DND-41 (cell line): ENCODE measurements at regions not wholly inside any gene's neighbourhood (a gene's known extent, or its start where the extent isn't known, plus 50 kb on each side); places are given as distances from the start of the nearest gene placed in this dataset.

ENCODE experiments used
- ATAC-seq: fragments of 200-7000 bp; cut with Tn5 transposase; 3 replicates; pipeline ENCODE4 v1.9.1; 2021; ENCODE audit warnings: low read depth; ENCODE audit not compliant: insufficient read depth
- DNase-seq: peaks from one replicate; pipeline ENCODE4 v3.0.0-alpha.2; 2020
- H2AFZ ChIP-seq: 2 replicates; pipeline ENCODE4 v1.6.0; 2012; ENCODE audit warnings: low read depth, low read length
- H3K27ac ChIP-seq: 2 replicates; pipeline ENCODE4 v1.5.1; 2012; ENCODE audit warnings: low read length, inconsistent platforms
- H3K27me3 ChIP-seq: fragments of 200-600 bp; sonication (generic); 2 replicates; pipeline ENCODE4 v1.6.0; 2012; ENCODE audit warnings: low read length, mild to moderate bottlenecking, inconsistent platforms; ENCODE audit not compliant: insufficient read depth, poor library complexity
- H3K36me3 ChIP-seq: 2 replicates; pipeline ENCODE4 v1.5.1; 2012; ENCODE audit warnings: low read length, inconsistent platforms; ENCODE audit not compliant: insufficient read depth
- H3K4me1 ChIP-seq: 2 replicates; pipeline ENCODE4 v1.5.1; 2012; ENCODE audit warnings: mild to moderate bottlenecking, low read length; ENCODE audit not compliant: insufficient read depth
- H3K4me2 ChIP-seq: 2 replicates; pipeline ENCODE4 v1.6.0; 2012; ENCODE audit warnings: mild to moderate bottlenecking, moderate library complexity, low read length, inconsistent platforms; ENCODE audit not compliant: insufficient read depth
- H3K4me3 ChIP-seq, 2 experiments: fragments of 200-600 bp in 1 of 2; shearing (Covaris generic) in 1 of 2; 2 replicates each; pipeline ENCODE4 v1.5.1; 2012 to 2016; ENCODE audit warnings: inconsistent platforms in 2 of 2, low read length in 2 of 2, mild to moderate bottlenecking in 2 of 2, low read depth in 1 of 2, moderate library complexity in 1 of 2
- H3K79me2 ChIP-seq: 2 replicates; pipeline ENCODE4 v1.6.0; 2012; ENCODE audit warnings: low read length, inconsistent platforms; ENCODE audit not compliant: insufficient read depth
- H3K9ac ChIP-seq: 2 replicates; pipeline ENCODE4 v1.6.0; 2012; ENCODE audit warnings: low read depth, mild to moderate bottlenecking, inconsistent platforms, low read length, moderate library complexity
- H3K9me3 ChIP-seq: 2 replicates; pipeline ENCODE4 v1.5.1; 2012; ENCODE audit warnings: low read length, moderate library complexity, mild to moderate bottlenecking, inconsistent platforms; ENCODE audit not compliant: insufficient read depth, severe bottlenecking
- H4K20me1 ChIP-seq: 2 replicates; pipeline ENCODE4 v1.6.0; 2012; ENCODE audit warnings: low read length; ENCODE audit not compliant: insufficient read depth
- CTCF ChIP-seq: IDR thresholded peaks from 2 replicates; pipeline ENCODE4 v1.5.1; 2012; ENCODE audit warnings: borderline replicate concordance, low read length, moderate library complexity, mild to moderate bottlenecking; ENCODE audit not compliant: poor library complexity, severe bottlenecking; ENCODE audit errors: extremely low read depth
- EZH2 ChIP-seq: IDR thresholded peaks from 3 replicates; pipeline ENCODE4 v1.6.1; 2012; ENCODE audit warnings: borderline replicate concordance, low read depth, mild to moderate bottlenecking, moderate library complexity, low read length, inconsistent platforms; ENCODE audit not compliant: severe bottlenecking

DNA sequence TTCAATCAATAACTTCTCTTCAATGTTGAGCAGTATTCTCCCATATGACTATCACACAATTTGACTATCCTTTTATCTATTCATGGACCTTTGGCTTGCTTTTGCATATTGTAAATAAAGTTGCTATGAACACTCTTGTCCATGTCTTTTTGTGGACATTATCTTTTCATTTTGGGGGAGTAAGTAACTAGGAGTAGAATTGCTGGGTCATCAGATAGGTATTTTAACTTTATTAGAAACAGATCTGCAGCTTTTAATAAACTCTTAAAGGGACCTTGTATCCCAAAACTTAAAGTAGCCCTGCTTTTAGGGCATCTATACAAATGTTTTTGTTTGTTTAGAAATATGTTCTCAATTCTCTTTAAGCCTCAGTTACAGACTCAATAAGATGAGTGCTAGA is 614.2 kb upstream of the CITED2 start:
- Histone ChIP-seq H3K9ac (no peak overlapping the region), H4K20me1 (no peaks in the 10 kb centered on the region), H2AFZ (no peak overlapping the region), H3K4me3 (no peak overlapping the region), H3K79me2 (no peaks in the 10 kb centered on the region), H3K4me1 (no peaks in the 10 kb centered on the region), H3K9me3 (no peaks in the 10 kb centered on the region), H3K4me2 (no peak overlapping the region), H3K27ac (no peak overlapping the region), H3K27me3 (no peaks in the 10 kb centered on the region), H3K36me3 (no peaks in the 10 kb centered on the region)
- DNase-seq, result no peak
- TF ChIP-seq CTCF (no peak), EZH2 (no peak)
- no peak for ATAC-seq

- Histone ChIP-seq H3K4me3 (no peak overlapping the region), H3K27ac (no peak overlapping the region)
- no peak for ATAC-seq
Measured at GRCh38 chr6:139987091-139987490, 612.6 kb upstream of the CITED2 start.

DNA sequence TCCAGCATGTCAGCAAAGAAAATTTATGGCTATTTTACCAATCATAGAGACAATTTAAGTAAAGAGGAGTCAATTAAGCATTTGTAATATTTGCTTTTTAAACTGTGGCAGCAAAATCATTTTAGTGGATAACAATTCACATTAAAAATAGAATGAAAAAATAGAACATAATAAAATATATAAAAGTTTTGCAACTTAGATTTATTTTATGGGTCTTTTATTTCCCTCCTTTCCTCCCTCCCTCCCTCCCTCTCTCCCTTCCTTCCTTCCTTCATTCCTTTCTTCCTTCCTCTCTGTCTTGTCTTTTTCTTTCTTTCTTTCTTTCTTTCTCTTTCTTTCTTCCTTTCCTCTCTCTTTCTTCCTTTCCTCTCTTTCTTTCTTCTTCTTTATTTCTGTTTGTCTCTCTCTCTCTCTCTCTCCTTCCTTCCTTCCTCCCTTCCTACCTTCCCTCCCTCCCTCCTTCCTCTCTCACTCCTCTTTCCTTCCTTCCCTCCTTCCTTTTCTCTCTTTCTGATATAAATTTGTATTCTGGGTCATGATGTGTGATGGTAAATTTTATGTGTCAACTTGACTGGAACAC is 610.9 kb upstream of the CITED2 start:
- Histone ChIP-seq H4K20me1 (no peaks in the 10 kb centered on the region), H3K27me3 (no peaks in the 10 kb centered on the region), H3K4me2 (no peak overlapping the region), H3K4me3 (no peak overlapping the region), H2AFZ (no peak overlapping the region), H3K9ac (no peak overlapping the region), H3K36me3 (no peaks in the 10 kb centered on the region), H3K79me2 (no peaks in the 10 kb centered on the region), H3K27ac (no peak overlapping the region), H3K9me3 (no peaks in the 10 kb centered on the region), H3K4me1 (no peaks in the 10 kb centered on the region)
- TF ChIP-seq CTCF, result no peak
- no peak for TF ChIP-seq EZH2
- no peak for DNase-seq
- no peak for ATAC-seq

More at GRCh38 chr6:139987091-139987490, 612.6 kb upstream of the CITED2 start:
- no peak for DNase-seq
- Histone ChIP-seq H3K27me3 (no peaks in the 10 kb centered on the region), H3K4me1 (no peaks in the 10 kb centered on the region), H4K20me1 (no peaks in the 10 kb centered on the region), H3K79me2 (no peaks in the 10 kb centered on the region), H2AFZ (no peak overlapping the region), H3K9ac (no peak overlapping the region), H3K9me3 (no peaks in the 10 kb centered on the region), H3K4me2 (no peak overlapping the region), H3K36me3 (no peaks in the 10 kb centered on the region)
- TF ChIP-seq CTCF (no peak), EZH2 (no peak)
